Activated naive CD4-positive, alpha-beta T cell treated with anti-CD3 and anti-CD28 coated beads, Interleukin-2, amount 50 U/mL, for 72 hours (primary cell): ENCODE measurements at regions not wholly inside any gene's neighbourhood (a gene's known extent, or its start where the extent isn't known, plus 50 kb on each side); places are given as distances from the start of the nearest gene placed in this dataset.
"Not testable (repeated sequence)": the region's sequence is repeated elsewhere in the genome, so short reads cannot be mapped to it uniquely, and the experiment has no call there.

Experiments
- ATAC-seq, 2 donors: fragments of 150-1000 bp; cut with Tn5 transposase; 2 replicates each; pipeline ENCODE4 v1.10.0; 2021; ENCODE audit warnings: mild to moderate bottlenecking in 2 of 2, moderate library complexity in 2 of 2
- DNase-seq, 2 donors: peaks; one replicate each; pipeline ENCODE4 v3.0.0; 2021 to 2022; ENCODE audit warnings: low spot score in 2 of 2
- H3K27ac Mint-ChIP-seq, 2 donors: one replicate each; pipeline ENCODE4 v1.8.0; 2022; ENCODE audit warnings: mild to moderate bottlenecking in 2 of 2, mixed read lengths in 2 of 2
- H3K36me3 Mint-ChIP-seq, 2 donors: one replicate each; pipeline ENCODE4 v1.8.0; 2022; ENCODE audit warnings: mixed read lengths in 2 of 2
- H3K9me3 Mint-ChIP-seq, 2 donors: one replicate each; pipeline ENCODE4 v1.8.0; 2022; ENCODE audit warnings: mixed read lengths in 2 of 2

GRCh38 chr1:60866226-60866900 lies 216.0 kb upstream of the NFIA start:
- ATAC-seq (no peak), DNase-seq (no peak)
- Mint-ChIP-seq H3K36me3 (no peaks in the 10 kb centered on the region), H3K9me3 (no peaks in the 10 kb centered on the region), H3K27ac (no peak overlapping the region)

- DNase-seq (no peak), ATAC-seq (no peak)
- H3K9me3 Mint-ChIP-seq = no peaks in the 10 kb centered on the region
- no peaks in the 10 kb centered on the region for H3K36me3 Mint-ChIP-seq
- H3K27ac Mint-ChIP-seq = no peak overlapping the region
Measured at GRCh38 chr1:60865166-60865565, 217.2 kb upstream of the NFIA start.

- DNase-seq (no peak), ATAC-seq (no peak)
- no peaks in the 10 kb centered on the region for H3K36me3 Mint-ChIP-seq
- no peak overlapping the region for H3K27ac Mint-ChIP-seq
- H3K9me3 Mint-ChIP-seq = no peaks in the 10 kb centered on the region
Measured at GRCh38 chr1:60864722-60865121, 217.6 kb upstream of the NFIA start.

- ATAC-seq = no peak
- Mint-ChIP-seq H3K9me3 (no peaks in the 10 kb centered on the region), H3K27ac (no peak overlapping the region), H3K36me3 (no peaks in the 10 kb centered on the region)
- no peak for DNase-seq
Measured at GRCh38 chr1:60863131-60863530, 219.2 kb upstream of the NFIA start.

GRCh38 chr1:60861961-60862567 lies 220.3 kb upstream of the NFIA start:
- Mint-ChIP-seq H3K36me3 (no peaks in the 10 kb centered on the region), H3K9me3 (no peaks in the 10 kb centered on the region), H3K27ac (no peak overlapping the region)
- ATAC-seq (no peak), DNase-seq (no peak)

GRCh38 chr1:60859111-60859510 lies 223.2 kb upstream of the NFIA start:
- no peak overlapping the region for H3K27ac Mint-ChIP-seq
- no peaks in the 10 kb centered on the region for H3K9me3 Mint-ChIP-seq
- ATAC-seq (no peak), DNase-seq (no peak)
- no peaks in the 10 kb centered on the region for H3K36me3 Mint-ChIP-seq

- Mint-ChIP-seq H3K27ac (no peak overlapping the region), H3K9me3 (no peaks in the 10 kb centered on the region), H3K36me3 (no peaks in the 10 kb centered on the region)
- no peak for DNase-seq
- no peak for ATAC-seq
Measured at GRCh38 chr1:60857851-60858250, 224.5 kb upstream of the NFIA start.

- Mint-ChIP-seq H3K9me3 (peaks cover 0 to 4% of the 10 kb centered on the region in 2 donors), H3K27ac (no peak overlapping the region), H3K36me3 (peaks cover 0 to 5% of the 10 kb centered on the region in 2 donors)
- DNase-seq (no peak), ATAC-seq (no peak)
Measured at GRCh38 chr1:60850084-60850483, 232.3 kb upstream of the NFIA start.

GRCh38 chr1:60849401-60849800 lies 233.0 kb upstream of the NFIA start:
- ATAC-seq (no peak), DNase-seq (no peak)

GRCh38 chr1:60848583-60849188 lies 233.7 kb upstream of the NFIA start:
- DNase-seq = no peak
- ATAC-seq = no peak

More at GRCh38 chr1:60849401-60849800, 233.0 kb upstream of the NFIA start:
- no peak overlapping the region for H3K27ac Mint-ChIP-seq
- peaks cover 0 to 5% of the 10 kb centered on the region in 2 donors for H3K36me3 Mint-ChIP-seq
- H3K9me3 Mint-ChIP-seq = peaks cover 0 to 4% of the 10 kb centered on the region in 2 donors

GRCh38 chr1:60847855-60848582 lies 234.3 kb upstream of the NFIA start:
- Mint-ChIP-seq H3K9me3 (peaks cover 0 to 4% of the 10 kb centered on the region in 2 donors), H3K27ac (no peak overlapping the region), H3K36me3 (peaks cover 0 to 5% of the 10 kb centered on the region in 2 donors)
- DNase-seq (no peak), ATAC-seq (no peak)

More at GRCh38 chr1:60848583-60849188, 233.7 kb upstream of the NFIA start:
- no peak overlapping the region for H3K27ac Mint-ChIP-seq
- peaks cover 0 to 5% of the 10 kb centered on the region in 2 donors for H3K36me3 Mint-ChIP-seq
- H3K9me3 Mint-ChIP-seq = peaks cover 0 to 4% of the 10 kb centered on the region in 2 donors

GRCh38 chr1:60847391-60847790 lies 235.0 kb upstream of the NFIA start:
- H3K27ac Mint-ChIP-seq = no peak overlapping the region
- no peak for DNase-seq

GRCh38 chr1:60845659-60846058 lies 236.7 kb upstream of the NFIA start:
- not testable (repeated sequence) for H3K9me3 Mint-ChIP-seq, ATAC-seq, H3K36me3 Mint-ChIP-seq, DNase-seq, H3K27ac Mint-ChIP-seq

More at GRCh38 chr1:60847391-60847790, 235.0 kb upstream of the NFIA start:
- no peak for ATAC-seq
- peaks cover 0 to 4% of the 10 kb centered on the region in 2 donors for H3K9me3 Mint-ChIP-seq
- peaks cover 0 to 5% of the 10 kb centered on the region in 2 donors for H3K36me3 Mint-ChIP-seq

- no peak overlapping the region for H3K27ac Mint-ChIP-seq
- ATAC-seq (no peak), DNase-seq (no peak)
- no peaks in the 10 kb centered on the region for H3K9me3 Mint-ChIP-seq
- no peaks in the 10 kb centered on the region for H3K36me3 Mint-ChIP-seq
Measured at GRCh38 chr1:60842304-60842703, 240.1 kb upstream of the NFIA start.

GRCh38 chr1:60841116-60842046 lies 241.0 kb upstream of the NFIA start:
- H3K9me3 Mint-ChIP-seq = no peaks in the 10 kb centered on the region
- no peak for ATAC-seq
- no peak for DNase-seq

GRCh38 chr1:60840476-60840875 lies 241.9 kb upstream of the NFIA start:
- H3K9me3 Mint-ChIP-seq, H3K36me3 Mint-ChIP-seq, ATAC-seq, H3K27ac Mint-ChIP-seq, DNase-seq: not testable (repeated sequence)

More at GRCh38 chr1:60841116-60842046, 241.0 kb upstream of the NFIA start:
- no peaks in the 10 kb centered on the region for H3K36me3 Mint-ChIP-seq
- no peak overlapping the region for H3K27ac Mint-ChIP-seq
